Hepatic stellate cell (primary cell): ENCODE measurements at regions not wholly inside any gene's neighbourhood (a gene's known extent, or its start where the extent isn't known, plus 50 kb on each side); places are given as distances from the start of the nearest gene placed in this dataset.
"Not testable (repeated sequence)": the region's sequence is repeated elsewhere in the genome, so short reads cannot be mapped to it uniquely, and the experiment has no call there.

ENCODE experiments used
- DNase-seq: peaks from one replicate; pipeline ENCODE4 v3.0.0; 2011; ENCODE audit warnings: low spot score

DNA sequence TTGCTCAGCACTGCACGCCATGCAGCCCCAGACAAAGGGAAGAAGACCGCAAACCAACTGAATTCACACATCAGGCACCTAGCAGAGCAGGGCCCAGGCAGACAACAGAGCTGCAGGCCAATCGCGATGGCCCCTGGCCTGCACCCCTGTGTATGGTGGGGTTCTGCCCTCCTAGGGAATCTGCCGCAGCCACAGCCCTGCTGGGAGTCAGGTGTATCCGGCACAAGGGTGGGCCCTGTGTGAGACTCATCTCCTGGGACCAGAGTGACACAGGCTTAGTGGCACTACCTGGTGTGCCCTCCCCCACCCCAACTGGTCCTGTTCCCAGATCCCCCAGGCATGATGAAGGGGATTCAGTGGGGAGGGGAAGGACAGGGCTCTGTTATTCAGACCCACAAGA, 122.8 kb downstream of the ATPSCKMT start:
- DNase-seq, result no peak

DNA sequence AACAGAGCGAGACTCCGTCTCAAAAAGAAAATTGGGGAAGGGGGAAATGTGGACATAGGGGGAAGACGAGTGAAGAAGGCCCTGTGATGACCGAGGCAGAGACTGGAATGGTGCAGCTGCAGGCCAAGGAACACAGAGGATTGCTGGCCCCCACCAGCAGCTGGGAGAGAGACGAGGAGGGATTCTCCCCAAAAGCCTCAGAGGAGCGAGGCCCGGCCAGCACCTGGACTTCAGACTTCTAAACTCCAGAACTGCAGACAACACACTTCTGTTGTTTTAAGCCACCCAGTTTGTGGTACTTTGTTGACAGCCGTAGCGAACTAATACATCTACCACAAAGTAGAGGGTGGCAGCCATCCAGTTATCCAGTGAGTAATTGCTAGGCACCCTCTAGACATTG, 124.6 kb downstream of the ATPSCKMT start:
- no peak for DNase-seq

DNA sequence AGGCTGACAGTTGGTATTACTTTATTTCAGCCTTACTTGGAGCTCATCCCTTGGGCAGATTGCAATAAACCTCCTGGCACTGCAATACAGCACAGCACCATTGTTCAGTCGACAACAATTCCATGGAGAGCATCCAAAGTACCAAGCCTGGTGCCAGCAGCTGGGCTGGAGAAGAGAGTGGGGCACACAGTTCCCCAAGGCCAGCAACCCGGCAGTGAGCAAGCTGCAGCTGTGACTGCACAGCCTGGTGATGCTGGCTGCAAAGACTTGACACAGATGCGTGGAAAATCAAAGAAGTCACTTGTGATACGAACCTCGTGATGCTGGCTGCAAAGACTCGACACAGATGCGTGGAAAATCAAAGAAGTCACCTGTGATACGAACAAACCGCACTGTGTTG, 125.4 kb downstream of the ATPSCKMT start:
- no peak for DNase-seq

DNA sequence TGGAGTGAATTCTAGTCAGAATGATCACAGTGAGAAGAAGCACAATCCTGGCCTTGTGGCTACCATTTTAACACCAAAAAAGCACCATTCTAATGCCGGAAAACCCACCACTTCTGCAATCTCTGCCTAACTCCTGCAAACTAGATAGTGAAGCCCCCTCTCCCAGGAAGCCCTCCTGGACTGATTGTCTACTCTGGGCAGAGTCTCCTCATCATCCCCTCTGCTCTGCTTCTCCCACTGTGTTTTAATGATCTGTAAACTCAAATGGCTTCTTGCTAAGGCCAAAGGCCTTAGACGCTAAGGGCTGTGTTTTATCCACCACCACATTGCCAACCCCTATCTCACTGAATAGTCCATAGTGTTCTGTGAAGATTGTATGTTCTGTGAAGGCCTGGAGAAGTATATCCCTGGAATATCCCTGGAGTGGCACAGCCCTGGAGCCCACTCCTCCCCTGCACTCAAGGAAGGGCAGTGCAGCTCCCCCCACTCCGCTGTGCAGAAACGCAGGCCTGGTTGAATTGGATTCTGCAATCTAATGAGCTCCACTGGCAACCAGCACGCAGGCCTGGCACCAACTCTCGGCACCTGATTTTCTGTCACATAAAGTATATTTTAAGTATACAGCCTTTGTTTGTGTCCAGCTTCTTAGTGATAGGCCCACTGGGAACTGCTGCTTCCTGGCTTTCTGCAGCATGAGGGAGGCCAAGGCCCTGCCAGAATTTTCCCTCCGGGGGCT, 126.3 kb downstream of the ATPSCKMT start:
- no peak for DNase-seq

DNA sequence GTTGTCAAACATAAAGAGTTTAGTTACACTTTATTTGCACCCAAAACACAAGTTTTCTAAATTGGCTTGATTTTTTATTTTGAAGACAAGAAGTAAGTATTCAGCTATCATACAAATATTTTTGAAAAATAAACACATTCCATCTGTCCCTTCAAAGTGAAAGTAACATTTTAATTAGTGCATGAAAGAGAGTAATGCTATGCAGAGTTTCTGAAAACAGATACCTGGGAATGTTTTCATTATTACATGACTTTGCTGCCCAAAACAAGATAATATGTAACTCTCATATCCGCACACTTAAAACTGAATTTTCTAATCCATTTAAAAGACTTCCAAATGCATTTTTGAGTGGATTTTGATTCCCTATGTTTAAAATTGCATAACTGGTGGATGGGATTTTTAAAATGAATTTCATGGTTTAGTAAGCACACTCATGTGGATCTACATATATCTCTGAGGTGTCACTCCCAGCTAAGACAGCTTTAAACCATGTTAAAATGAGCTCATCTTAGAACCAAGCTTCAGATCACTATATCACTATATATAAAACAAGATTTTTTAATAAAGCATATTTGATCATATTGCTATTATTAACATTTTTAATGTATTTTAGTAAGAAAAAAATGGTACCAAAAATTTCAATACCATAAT, 127.5 kb downstream of the ATPSCKMT start:
- DNase-seq, result no peak

DNA sequence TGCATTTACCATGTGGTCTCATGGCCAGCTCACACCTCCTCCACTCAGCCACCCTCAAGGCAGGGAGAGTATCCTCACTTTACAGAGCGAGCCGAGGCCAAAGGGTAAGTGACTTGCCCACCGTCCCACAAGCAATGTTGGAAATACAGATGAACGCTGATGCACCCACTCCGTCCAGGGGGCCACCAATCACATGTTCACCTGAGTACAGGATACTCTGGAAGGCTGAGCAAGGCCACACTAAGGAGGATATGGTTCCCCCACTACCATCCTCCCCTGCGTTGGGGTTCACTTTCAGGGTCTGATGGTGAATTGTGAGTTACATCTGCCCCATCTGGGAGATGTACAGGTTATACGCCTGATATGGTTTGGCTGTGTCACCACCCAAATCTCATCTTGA, 128.8 kb downstream of the ATPSCKMT start:
- DNase-seq, result no peak

DNA sequence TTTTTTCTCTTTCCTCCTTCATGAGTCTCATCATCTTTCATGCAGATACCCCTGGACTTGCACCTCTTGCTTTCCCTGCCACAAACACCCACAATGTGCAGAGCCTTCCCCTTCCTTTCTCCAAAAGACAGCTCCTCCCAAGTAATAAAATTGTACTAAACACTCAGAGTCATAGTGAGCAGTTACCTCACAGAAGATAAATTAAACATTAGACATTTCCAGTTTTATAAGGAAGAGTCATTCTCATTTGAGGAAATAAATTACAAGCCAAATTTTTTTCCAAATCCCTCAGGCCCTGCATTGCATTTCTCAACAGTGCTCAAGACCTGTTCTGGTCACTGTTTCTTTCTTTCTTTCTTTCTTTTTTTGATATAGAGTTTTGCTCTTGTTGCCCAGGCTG, 131.5 kb downstream of the ATPSCKMT start:
- DNase-seq, result no peak

DNA sequence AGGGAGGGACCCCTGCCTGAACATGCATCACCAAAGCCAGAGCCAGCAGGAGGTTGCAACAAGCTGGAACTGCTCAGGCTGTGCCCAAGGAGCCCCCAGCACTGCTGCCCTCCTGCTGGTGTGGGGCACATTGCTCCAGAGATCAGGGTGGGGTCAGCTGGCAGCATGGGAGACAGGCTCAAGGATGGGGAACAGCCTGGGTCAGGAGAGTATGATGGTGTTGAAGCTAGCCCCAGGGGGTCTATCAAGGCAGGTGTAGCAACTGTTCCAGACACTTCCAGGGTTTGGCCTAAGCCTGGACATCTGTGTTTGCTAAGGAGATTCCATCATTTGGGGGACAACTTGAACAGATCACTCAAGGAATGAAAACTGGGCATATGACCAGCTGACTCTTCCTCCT, 133.1 kb downstream of the ATPSCKMT start:
- no peak for DNase-seq

DNA sequence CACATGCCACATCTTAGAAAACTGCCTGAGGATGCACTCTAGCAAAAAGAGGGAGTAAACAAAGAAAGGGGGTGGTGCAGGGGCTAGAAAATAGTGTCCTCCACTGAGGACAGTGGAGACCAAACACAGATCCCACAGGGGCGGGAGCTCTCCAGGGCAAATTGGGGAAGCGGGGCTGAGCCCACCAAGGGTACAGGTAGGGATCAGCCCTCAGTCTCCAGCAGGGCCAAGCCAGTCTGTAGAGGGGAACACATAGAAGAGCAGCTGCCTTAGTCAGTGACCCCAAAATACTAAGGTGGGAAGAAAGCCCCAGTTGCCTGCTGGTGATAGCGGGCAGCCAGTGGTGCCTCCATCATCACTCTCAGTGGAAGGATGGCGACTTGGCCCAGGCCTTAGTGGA, 134.0 kb downstream of the ATPSCKMT start:
- DNase-seq, result no peak

DNA sequence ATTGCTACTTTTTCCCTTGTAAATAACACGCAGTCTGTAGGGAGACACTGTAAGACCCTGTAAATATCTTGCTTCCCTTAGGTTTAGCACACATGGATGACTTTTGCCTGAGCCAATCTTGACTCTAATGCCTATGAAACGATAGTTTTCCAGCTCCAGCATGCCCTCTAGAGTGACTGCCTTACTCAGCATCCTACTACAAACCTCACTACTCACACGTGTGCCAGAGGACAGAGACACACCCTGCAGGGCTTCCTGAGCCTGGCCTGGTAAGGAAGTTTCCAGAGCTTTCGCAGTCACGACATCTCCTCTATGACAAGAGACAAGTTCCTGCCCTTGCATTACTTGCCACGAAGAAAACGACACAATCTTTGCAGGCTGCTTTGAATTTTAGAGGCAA, 138.1 kb downstream of the ATPSCKMT start:
- peak; percentile 69 for DNase-seq

DNA sequence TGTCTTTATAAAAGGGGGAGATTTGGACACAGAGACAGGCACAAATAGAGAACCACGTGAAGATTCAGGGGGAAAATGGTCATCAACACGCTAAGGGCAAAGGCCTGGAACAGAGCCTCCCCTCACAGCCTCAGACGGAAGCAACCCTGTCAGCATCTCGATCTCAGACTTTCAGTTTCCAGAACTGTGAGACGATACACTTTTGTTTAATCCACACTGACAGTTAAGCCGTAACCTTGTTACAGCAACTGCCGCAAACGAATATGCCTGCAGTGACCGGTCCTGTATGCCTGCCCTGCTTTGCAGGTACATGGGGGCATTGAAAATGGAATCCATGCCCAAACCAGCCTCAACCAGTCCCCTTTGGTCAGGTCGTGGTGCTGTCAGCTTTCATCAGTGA, 139.5 kb downstream of the ATPSCKMT start:
- no peak for DNase-seq

DNA sequence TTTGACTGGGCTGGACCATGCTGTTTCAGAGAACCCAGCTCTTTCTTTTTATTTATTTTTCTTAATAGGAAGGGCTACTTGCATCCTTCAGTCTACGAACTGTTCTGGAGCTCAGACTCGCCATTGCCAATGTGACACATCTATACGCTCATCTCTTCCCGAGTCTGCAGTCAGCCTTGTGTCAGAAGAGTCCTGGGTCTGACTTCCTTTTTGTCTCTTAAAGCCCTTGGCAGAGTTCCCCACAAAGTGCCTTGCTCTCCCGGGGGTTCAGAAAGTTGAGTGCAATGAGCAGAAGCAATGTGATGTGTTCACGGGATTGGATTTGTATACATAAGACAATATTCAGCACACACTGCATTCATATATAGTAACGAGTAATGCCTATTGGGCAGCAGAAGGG, 140.4 kb downstream of the ATPSCKMT start:
- DNase-seq, result no peak

DNA sequence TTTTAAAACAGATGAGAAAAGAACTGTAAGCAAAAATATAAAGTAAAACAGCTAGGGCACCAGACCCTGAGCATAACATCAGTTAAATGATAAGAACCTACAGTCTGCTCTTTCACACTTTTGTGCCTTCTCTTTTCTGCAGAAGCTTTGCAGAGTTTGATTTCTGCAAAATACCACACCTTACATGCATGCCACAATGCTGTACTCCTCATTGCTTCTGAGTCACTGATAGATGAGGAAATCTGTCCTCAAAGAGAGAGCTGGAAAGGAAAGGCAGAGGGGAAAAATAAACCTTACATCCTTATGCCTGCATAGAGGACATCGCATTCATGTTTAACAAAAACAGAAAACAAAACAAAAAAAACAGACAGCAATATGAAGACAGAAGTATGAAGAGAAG, 142.9 kb downstream of the ATPSCKMT start:
- peak; percentile 18 for DNase-seq

DNA sequence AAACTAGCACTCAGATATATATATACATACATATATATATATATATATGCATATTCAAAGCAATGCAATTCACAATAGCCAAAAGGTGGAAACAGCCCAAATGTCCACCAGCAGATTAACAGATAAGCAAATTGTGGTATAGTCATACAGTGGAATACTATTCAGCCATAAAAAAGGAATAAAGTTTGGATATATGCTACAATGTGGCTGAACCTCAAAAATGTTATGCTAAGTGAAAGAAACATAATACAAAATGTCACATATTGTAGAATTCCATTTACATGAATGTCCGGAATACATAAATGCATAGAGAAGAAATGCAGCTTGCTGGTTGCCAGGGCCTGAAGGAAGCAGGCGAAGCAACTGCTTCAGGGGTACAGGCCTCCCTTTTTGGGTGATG, 143.4 kb downstream of the ATPSCKMT start:
- no peak for DNase-seq

DNA sequence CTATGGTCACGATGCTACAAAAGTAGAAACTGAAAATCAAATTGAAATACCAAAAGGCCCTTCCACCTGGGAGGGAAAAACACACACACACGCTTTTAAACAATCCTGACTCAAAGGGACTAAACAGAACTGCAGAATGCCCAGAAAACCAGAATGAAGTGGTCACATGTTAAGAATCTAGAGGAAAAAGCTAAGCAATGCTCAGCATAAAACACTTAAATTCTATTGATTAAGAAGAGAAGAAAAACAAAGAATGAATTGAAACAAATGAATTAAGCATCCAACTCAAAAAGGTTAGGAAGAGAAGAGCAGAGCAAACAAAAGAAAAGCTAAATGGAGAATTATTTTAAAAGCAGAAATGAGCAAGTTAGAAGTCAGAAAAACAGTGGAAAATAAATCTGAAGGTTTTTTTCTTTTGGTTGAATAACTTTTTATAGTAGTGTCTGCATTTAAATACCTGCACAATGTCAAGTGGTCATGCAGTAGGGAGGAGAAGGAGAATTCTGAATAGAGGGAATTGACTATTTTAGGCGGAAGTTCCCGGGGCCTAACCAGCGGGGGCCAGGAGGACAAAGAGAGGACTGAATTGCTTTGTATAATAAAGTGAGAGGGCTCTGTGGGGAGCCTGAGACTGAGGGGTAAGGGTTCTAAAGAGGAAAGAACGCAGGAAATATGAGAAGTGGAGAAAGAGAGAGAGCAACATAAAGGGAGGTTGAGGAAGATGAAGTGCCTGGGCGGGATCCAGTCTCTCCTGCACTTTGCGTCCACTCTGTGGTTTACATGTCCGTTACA, 146.8 kb downstream of the ATPSCKMT start:
- DNase-seq, result no peak

DNA sequence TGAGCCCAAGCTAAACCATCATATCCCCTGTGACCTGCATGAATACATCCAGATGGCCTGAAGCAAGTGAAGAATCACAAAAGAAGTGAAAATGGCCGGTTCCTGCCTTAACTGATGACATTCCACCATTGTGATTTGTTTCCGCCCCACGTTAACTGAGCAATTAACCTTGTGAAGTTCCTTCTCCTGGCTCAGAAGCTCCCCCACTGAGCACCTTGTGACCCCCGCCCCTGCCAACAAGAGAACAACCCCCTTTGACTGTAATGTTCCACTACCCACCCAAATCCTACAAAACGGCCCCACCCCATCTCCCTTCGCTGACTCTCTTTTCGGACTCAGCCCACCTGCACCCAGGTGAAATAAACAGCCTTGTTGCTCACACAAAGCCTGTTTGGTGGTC, 147.5 kb downstream of the ATPSCKMT start:
- not testable (repeated sequence) for DNase-seq

DNA sequence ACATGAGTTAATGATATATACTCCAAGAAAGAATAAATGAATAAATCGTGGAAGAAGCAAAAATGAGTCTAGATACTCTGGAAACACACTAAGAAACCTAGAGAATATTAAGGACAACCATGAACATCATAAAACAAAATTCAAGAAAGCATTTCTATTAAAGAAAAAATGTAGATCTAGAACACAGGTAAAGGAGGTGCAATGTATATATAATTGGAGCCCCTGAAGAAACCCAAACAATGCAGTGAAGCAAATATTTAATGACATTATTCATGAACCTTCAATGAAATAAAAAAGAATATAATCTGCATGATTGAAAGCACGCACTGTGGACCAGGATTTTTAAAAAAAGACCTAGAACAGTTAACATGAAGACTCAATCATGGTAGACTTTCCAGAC, 150.1 kb downstream of the ATPSCKMT start:
- DNase-seq, result no peak

DNA sequence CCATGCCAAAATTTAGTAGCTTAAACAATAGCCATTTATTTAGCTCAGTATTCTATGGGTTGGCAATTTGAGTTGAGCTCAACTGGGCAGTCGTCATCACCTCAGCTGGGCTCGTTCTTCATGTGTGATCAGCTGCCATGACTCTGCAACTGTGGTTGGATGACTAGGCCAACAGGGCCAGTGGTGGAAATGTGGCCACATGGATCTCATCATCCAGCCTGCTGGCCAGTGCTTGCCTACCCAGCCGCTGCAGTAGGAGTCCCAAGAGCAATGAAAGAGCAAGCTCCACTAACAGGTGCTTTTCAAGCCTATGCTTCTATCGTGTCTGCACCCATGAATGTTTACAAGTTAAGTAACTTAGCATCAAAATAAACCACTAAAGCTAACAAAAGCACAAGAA, 158.0 kb downstream of the ATPSCKMT start:
- DNase-seq, result no peak

DNA sequence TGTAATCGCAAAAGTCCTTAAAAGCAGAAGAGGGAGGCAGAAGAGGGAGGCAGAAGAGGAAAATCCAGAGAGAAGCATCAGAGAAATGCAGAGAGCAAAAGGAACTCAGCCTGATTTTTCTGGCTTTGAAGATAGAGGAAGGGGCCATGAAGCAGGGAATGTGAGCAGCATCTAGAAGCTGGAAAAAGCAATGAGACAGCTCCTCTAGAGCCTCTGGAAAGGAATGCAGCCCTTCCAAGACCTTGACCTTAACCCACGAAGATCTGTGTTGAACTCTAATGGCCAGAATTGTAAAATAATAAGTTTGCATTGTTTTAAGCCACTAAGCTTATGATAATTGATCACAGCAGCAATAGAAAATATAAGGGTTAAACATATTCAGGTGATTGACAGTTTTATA, 159.6 kb downstream of the ATPSCKMT start:
- no peak for DNase-seq

DNA sequence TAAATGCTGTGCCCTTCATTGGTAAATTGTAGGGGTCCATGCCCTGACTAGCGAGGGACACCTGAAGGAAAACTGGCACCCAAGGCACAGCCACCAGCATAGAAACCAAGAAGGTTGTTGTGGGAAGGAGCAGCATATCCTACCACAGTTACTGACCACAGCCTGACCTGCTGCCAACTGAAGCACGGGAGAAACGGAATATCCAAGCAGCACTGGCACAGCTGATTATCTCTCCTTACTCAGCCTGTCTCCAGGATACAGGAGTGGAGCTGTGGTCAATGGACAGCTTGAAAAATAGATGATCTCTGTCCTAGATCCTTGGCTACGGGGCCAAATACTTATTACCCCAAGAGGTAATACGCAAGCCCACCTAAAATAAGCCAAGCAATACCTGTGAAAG, 164.5 kb downstream of the ATPSCKMT start:
- no peak for DNase-seq

DNA sequence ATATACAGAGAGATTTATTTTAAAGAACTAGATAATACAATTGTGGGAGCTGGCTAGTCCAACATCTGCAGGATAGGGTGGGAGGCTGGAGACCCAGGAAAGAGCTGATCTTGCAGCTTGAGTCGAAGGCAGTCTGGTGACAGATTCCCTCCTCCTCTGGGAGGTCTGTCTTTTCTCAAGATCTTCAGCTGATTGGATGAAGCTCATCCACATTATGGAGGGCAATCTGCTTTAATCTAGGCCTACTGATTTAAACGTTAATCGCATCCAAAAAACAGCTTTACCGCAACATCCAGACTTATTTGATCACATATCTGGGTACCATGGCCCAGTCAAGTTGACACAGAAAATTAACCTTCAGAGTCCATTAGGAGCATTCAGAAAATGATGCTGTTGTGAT, 168.1 kb downstream of the ATPSCKMT start:
- no peak for DNase-seq

DNA sequence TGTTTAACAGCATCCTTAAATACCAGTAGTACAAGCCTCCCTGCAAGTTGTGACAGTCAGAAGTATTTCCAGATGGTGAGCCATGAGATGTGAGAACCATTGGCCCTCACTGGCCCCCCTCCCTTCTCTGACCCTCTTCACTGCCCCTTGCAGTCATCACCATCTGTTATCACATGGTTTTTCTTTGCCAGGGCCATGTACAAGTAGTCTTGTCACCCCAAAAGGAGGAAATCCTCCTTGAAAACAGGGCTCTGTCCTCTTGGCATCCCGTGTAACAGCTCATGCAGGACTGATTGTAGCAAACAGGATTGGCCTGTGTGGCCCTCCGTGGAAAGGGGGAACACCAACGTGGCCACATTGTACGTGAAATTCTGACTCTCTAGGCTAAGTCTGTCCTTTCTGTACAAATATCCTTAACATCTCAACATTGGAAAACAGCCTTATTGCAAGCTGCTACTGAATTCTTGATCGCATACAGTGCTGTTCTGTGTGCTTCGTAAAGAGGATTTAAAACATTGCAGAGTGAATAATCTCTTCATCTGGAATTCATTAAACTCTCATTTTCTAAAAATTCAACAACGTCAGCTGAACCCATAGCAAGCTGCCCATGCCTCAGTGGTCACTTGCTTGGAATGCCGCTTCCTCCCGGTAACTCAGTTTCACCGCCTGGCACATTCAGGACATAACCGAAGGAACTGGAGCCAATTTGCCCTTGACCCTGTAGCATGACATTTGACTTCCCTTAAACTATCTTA, 171.7 kb downstream of the ATPSCKMT start:
- DNase-seq, result no peak
